Panc1 (cell line): ENCODE measurements at regions not wholly inside any gene's neighbourhood (a gene's known extent, or its start where the extent isn't known, plus 50 kb on each side); places are given as distances from the start of the nearest gene placed in this dataset.

Experiments
- ATAC-seq: fragments of 200-7000 bp; cut with Tn5 transposase; 2 replicates; pipeline ENCODE4 v1.9.1; 2020; ENCODE audit warnings: mild to moderate bottlenecking, moderate library complexity
- BruUV-seq: library from RNA; stranded (reverse); fragments of 400-500 nt; replicated peaks from 2 replicates; lab custom pipeline; 2021; lab: Mats Ljungman, UMichigan
- CTCF ChIA-PET: fragments of 300-600 bp; sonication (Branson Sonifier 250); formaldehyde crosslinking; loops from one replicate; lab custom pipeline; 2022; ENCODE audit warnings: antibody characterized with exemption; lab: Charles Lee
- POLR2A ChIA-PET: fragments of 300-600 bp; sonication (Branson Sonifier 250); formaldehyde crosslinking; loops from one replicate; lab custom pipeline; 2022; ENCODE audit warnings: antibody characterized with exemption; lab: Charles Lee
- DNase-seq: peaks from one replicate; pipeline ENCODE4 v3.0.0-alpha.2; 2010; ENCODE audit warnings: low read depth, low spot score
- H3K27ac ChIP-seq: 2 replicates; pipeline ENCODE4 v1.5.1; 2011; ENCODE audit warnings: mild to moderate bottlenecking, low read length, inconsistent platforms
- H3K27me3 ChIP-seq: fragments of 200-500 bp; sonication (Bioruptor generic); 2 replicates; pipeline ENCODE4 v1.6.0; 2014; ENCODE audit warnings: low read length, inconsistent platforms; ENCODE audit not compliant: control insufficient read depth, insufficient read depth
- H3K36me3 ChIP-seq: fragments of 200-500 bp; sonication (Bioruptor generic); 2 replicates; pipeline ENCODE4 v1.5.1; 2014; ENCODE audit warnings: inconsistent platforms, mild to moderate bottlenecking, low read length, moderate library complexity; ENCODE audit not compliant: control insufficient read depth, insufficient read depth
- H3K4me1 ChIP-seq: 2 replicates; pipeline ENCODE4 v1.5.1; 2011; ENCODE audit warnings: inconsistent platforms, mild to moderate bottlenecking, low read length, moderate library complexity; ENCODE audit not compliant: control insufficient read depth, insufficient read depth
- H3K4me3 ChIP-seq, 2 experiments: 2 replicates each; pipeline ENCODE4 v1.5.1; 2011 to 2012; ENCODE audit warnings: low read depth in 2 of 2, low read length in 2 of 2, mild to moderate bottlenecking in 2 of 2, inconsistent platforms in 1 of 2, moderate library complexity in 1 of 2
- H3K9me3 ChIP-seq: fragments of 200-500 bp; sonication (Bioruptor generic); 2 replicates; pipeline ENCODE4 v1.5.1; 2014; ENCODE audit warnings: low read depth, mild to moderate bottlenecking, inconsistent platforms, low read length, moderate library complexity; ENCODE audit not compliant: control insufficient read depth, insufficient read depth
- POLR2AphosphoS5 ChIP-seq: IDR thresholded peaks from 2 replicates; pipeline ENCODE4 v1.6.1; 2012; ENCODE audit warnings: mild to moderate bottlenecking, low read depth, low read length, moderate library complexity
- REST ChIP-seq, 2 experiments: IDR thresholded peaks; 2 replicates each; pipeline ENCODE4 v1.6.1; 2011 to 2012; ENCODE audit warnings: low read depth in 2 of 2, control low read depth in 1 of 2, low read length in 1 of 2, mild to moderate bottlenecking in 1 of 2, moderate library complexity in 1 of 2; ENCODE audit not compliant: insufficient read depth in 1 of 2
- SIN3A ChIP-seq: IDR thresholded peaks from 2 replicates; pipeline ENCODE4 v1.6.1; 2012; ENCODE audit warnings: low read depth, mild to moderate bottlenecking, low read length, moderate library complexity, borderline replicate concordance; ENCODE audit not compliant: insufficient read depth
- TCF7L2 ChIP-seq: IDR thresholded peaks from 2 replicates; pipeline ENCODE4 v1.6.1; 2011; ENCODE audit warnings: mild to moderate bottlenecking, low read depth, low read length, inconsistent platforms
- in situ Hi-C: cut with HindIII; loops from 2 replicates; pipeline ENCODE4 v1.10.0; 2016; ENCODE audit warnings: low sequenced_read_pairs, low pct_unique_long_range_greater_than_20kb
- intact Hi-C: fragments of 100-400 bp; cut with micrococcal nuclease; formaldehyde crosslinking; loops from one replicate; pipeline ENCODE4 v1.10.0; 2022; ENCODE audit not compliant: unreplicated experiment
- TF ChIP-seq, protein P1 (sequence below): fragments of 450-650 bp; IDR thresholded peaks from 2 replicates; pipeline ENCODE4 v1.5.1; 2017; ENCODE audit warnings: mild to moderate bottlenecking

DNA sequence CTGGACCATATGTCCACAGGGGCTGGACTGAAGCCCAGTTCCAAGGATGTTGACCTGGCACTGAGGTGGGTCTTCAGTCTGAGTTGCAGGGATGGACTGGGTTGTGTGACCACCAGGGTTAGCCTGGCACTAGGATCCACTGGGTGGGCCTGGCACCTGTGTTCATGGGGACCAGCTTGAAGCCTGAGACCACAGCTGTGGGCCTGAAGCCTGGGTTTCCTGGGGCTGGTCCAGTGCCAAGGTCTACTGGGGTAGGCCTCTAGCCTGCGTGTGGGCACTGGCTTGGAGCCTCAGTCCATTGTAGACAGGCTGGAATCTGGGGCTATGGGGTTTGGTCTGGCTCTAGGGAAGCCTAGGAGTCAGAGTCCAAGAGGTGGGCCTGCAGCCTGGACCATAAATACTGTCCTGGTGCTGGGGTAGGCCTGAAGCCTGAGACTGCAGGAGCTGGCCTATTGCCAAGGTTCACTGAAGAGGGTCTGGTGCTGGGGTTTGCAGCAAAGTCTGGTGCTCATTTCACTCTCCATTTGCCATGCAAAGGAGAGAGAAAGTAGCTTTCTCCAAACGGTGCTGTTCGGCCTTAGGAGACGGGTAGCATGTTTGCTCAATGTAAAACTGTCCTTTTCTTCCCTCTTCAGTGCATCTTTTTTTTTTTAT is 51.2 kb upstream of the TBC1D5 start:
- no peak for DNase-seq
- BruUV-seq, result no TSS peak
- no peaks in the 10 kb centered on the region; the same call in 1 of the 2 replicates for H3K36me3 ChIP-seq
- in situ Hi-C loops, result no loop called here
- no peak overlapping the region for H3K4me3 ChIP-seq
- CTCF ChIA-PET, result no interaction called here
- TF ChIP-seq SIN3A (no peak), TCF7L2 (no peak), REST (IDR thresholded peaks at IDR 0.05; ENCODE audit: insufficient read depth in 1 of 2, low read depth in 2 of 2, low read length in 1 of 2) (no peak), POLR2AphosphoS5 (no peak)
- TF ChIP-seq, protein P1, sequence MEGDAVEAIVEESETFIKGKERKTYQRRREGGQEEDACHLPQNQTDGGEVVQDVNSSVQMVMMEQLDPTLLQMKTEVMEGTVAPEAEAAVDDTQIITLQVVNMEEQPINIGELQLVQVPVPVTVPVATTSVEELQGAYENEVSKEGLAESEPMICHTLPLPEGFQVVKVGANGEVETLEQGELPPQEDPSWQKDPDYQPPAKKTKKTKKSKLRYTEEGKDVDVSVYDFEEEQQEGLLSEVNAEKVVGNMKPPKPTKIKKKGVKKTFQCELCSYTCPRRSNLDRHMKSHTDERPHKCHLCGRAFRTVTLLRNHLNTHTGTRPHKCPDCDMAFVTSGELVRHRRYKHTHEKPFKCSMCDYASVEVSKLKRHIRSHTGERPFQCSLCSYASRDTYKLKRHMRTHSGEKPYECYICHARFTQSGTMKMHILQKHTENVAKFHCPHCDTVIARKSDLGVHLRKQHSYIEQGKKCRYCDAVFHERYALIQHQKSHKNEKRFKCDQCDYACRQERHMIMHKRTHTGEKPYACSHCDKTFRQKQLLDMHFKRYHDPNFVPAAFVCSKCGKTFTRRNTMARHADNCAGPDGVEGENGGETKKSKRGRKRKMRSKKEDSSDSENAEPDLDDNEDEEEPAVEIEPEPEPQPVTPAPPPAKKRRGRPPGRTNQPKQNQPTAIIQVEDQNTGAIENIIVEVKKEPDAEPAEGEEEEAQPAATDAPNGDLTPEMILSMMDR, result no peak
- no peak for ATAC-seq
- H3K4me1 ChIP-seq, result no peaks in the 10 kb centered on the region
- H3K9me3 ChIP-seq, result no peaks in the 10 kb centered on the region
- no peak overlapping the region for H3K27ac ChIP-seq
- no peaks in the 10 kb centered on the region for H3K27me3 ChIP-seq
- POLR2A ChIA-PET, result no interaction called here
- intact Hi-C loops, result no loop called here
